ENCODE measurements at regions not wholly inside any gene's neighbourhood (a gene's known extent, or its start where the extent isn't known, plus 50 kb on each side); places are given as distances from the start of the nearest gene placed in this dataset.

- H3K27ac ChIP-seq, result no peak overlapping the region
- TF ChIP-seq CTCF (conservative IDR thresholded peaks at IDR 0.05), result peak; percentile 98
Observed at GRCh38 chr4:63717384-63717783, 691.9 kb downstream of the TECRL start.

GRCh38 chr4:63708661-63709060, 700.6 kb downstream of the TECRL start:
- H3K27ac ChIP-seq, result no peak overlapping the region
- no peak for TF ChIP-seq CTCF (conservative IDR thresholded peaks at IDR 0.05)

GRCh38 chr4:63700569-63700968, 708.7 kb downstream of the TECRL start:
- H3K27ac ChIP-seq, result no peak overlapping the region
- no peak for TF ChIP-seq CTCF (conservative IDR thresholded peaks at IDR 0.05)

- no peak for TF ChIP-seq CTCF (conservative IDR thresholded peaks at IDR 0.05)
- H3K27ac ChIP-seq, result no peak overlapping the region
Observed at GRCh38 chr4:63693321-63693720, 715.9 kb downstream of the TECRL start.

GRCh38 chr4:63678358-63678931, 730.8 kb downstream of the TECRL start:
- H3K27ac ChIP-seq, result no peak overlapping the region
- TF ChIP-seq CTCF (conservative IDR thresholded peaks at IDR 0.05), result no peak

GRCh38 chr4:63670735-63671134, 738.5 kb downstream of the TECRL start:
- no peak overlapping the region for H3K27ac ChIP-seq
- TF ChIP-seq CTCF (conservative IDR thresholded peaks at IDR 0.05), result no peak

GRCh38 chr4:63663870-63664269, 745.4 kb downstream of the TECRL start:
- no peak overlapping the region for H3K27ac ChIP-seq
- TF ChIP-seq CTCF (conservative IDR thresholded peaks at IDR 0.05), result no peak
